NCI-H446 treated with DMSO at 0.1 percent for 48 hours (cell line): ENCODE measurements at regions not wholly inside any gene's neighbourhood (a gene's known extent, or its start where the extent isn't known, plus 50 kb on each side); places are given as distances from the start of the nearest gene placed in this dataset.

Experiments used
- DNase-seq: peaks from one replicate; lab custom pipeline; 2025; lab: John Stamatoyannopoulos, UW

- DNase-seq = no peak
These were observed 59.4 kb upstream of the LAPTM4A start for GRCh38 chr2:20110876-20111275.

GRCh38 chr2:20110383-20110782 lies 59.0 kb upstream of the LAPTM4A start:
- no peak for DNase-seq

- DNase-seq = no peak
These were observed 57.4 kb upstream of the LAPTM4A start for GRCh38 chr2:20108655-20109396.

GRCh38 chr2:20107776-20108175 lies 56.3 kb upstream of the LAPTM4A start:
- no peak for DNase-seq

- no peak for DNase-seq
These were observed 55.9 kb upstream of the LAPTM4A start for GRCh38 chr2:20107352-20107751.

GRCh38 chr2:20106746-20107145 lies 55.3 kb upstream of the LAPTM4A start:
- no peak for DNase-seq

GRCh38 chr2:20104900-20105545 lies 53.6 kb upstream of the LAPTM4A start:
- DNase-seq = no peak

GRCh38 chr2:20103530-20103929 lies 52.1 kb upstream of the LAPTM4A start:
- DNase-seq = no peak
